K562 (cell line): ENCODE measurements at regions not wholly inside any gene's neighbourhood (a gene's known extent, or its start where the extent isn't known, plus 50 kb on each side); places are given as distances from the start of the nearest gene placed in this dataset.

Experiments used
- FOXJ3 ChIP-seq: sonication (generic); formaldehyde crosslinking; IDR thresholded peaks from 2 replicates; pipeline ENCODE4 v1.4.0; 2020; ENCODE audit warnings: mild to moderate bottlenecking, missing genetic modification reagents
- FUS ChIP-seq: fragments of 200-400 bp; formaldehyde crosslinking; optimal IDR thresholded peaks from 2 replicates; pipeline ENCODE3; 2017; ENCODE audit warnings: low read depth, low read length
- HMG20B ChIP-seq: fragments of 250-450 bp; sonication (Bioruptor Pico); IDR thresholded peaks from 2 replicates; pipeline ENCODE4 v1.5.0; 2021; ENCODE audit warnings: mild to moderate bottlenecking
- HNRNPLL ChIP-seq: fragments of 200-400 bp; formaldehyde crosslinking; IDR thresholded peaks from 2 replicates; pipeline ENCODE4 v1.6.1; 2017; ENCODE audit warnings: low read length, low read depth, mild to moderate bottlenecking; ENCODE audit not compliant: poor library complexity, severe bottlenecking
- MECOM ChIP-seq: fragments of 250-450 bp; sonication (Bioruptor Pico); IDR thresholded peaks from 2 replicates; pipeline ENCODE4 v1.8.0; 2022; ENCODE audit warnings: inconsistent platforms
- NONO ChIP-seq, 2 experiments: fragments of 200-400 bp in 1 of 2; fragments of 450-650 bp in 1 of 2; formaldehyde crosslinking in 1 of 2; IDR thresholded peaks; 2 replicates each; pipeline ENCODE4 v1.6.1; 2017; ENCODE audit warnings: low read depth in 2 of 2, mild to moderate bottlenecking in 2 of 2, moderate library complexity in 2 of 2, low read length in 1 of 2
- PHF20 ChIP-seq: fragments of 450-650 bp; IDR thresholded peaks from 2 replicates; pipeline ENCODE4 v1.6.1; 2018; ENCODE audit not compliant: partially characterized antibody
- RBFOX2 ChIP-seq: fragments of 200-400 bp; formaldehyde crosslinking; IDR thresholded peaks from 2 replicates; pipeline ENCODE4 v1.6.1; 2017; ENCODE audit warnings: low read depth, mild to moderate bottlenecking, low read length, moderate library complexity
- SLC30A9 ChIP-seq: fragments of 250-450 bp; sonication (Bioruptor Pico); IDR thresholded peaks from 2 replicates; pipeline ENCODE4 v1.8.0; 2022; ENCODE audit warnings: mild to moderate bottlenecking, moderate library complexity
- SP1 ChIP-seq: sonication (generic); formaldehyde crosslinking; IDR thresholded peaks from 2 replicates; pipeline ENCODE4 v1.8.1; 2022; ENCODE audit warnings: mild to moderate bottlenecking, missing genetic modification reagents
- TF ChIP-seq, protein P1 (sequence below): fragments of 250-450 bp; sonication (Bioruptor Pico); IDR thresholded peaks from 2 replicates; pipeline ENCODE4 v1.4.0; 2020; ENCODE audit warnings: mild to moderate bottlenecking, moderate library complexity, borderline replicate concordance
- TF ChIP-seq, protein P2 (sequence below): fragments of 450-650 bp; IDR thresholded peaks from 2 replicates; pipeline ENCODE4 v1.6.1; 2016; ENCODE audit warnings: mild to moderate bottlenecking
- TF ChIP-seq, protein P3 (sequence below): fragments of 450-650 bp; formaldehyde crosslinking; IDR thresholded peaks from 2 replicates; pipeline ENCODE4 v1.4.0; 2020; ENCODE audit warnings: mild to moderate bottlenecking, moderate library complexity
- TF ChIP-seq, protein P4 (sequence below): fragments of 450-650 bp; IDR thresholded peaks from 2 replicates; pipeline ENCODE4 v1.6.1; 2017; ENCODE audit warnings: mild to moderate bottlenecking, moderate library complexity

DNA sequence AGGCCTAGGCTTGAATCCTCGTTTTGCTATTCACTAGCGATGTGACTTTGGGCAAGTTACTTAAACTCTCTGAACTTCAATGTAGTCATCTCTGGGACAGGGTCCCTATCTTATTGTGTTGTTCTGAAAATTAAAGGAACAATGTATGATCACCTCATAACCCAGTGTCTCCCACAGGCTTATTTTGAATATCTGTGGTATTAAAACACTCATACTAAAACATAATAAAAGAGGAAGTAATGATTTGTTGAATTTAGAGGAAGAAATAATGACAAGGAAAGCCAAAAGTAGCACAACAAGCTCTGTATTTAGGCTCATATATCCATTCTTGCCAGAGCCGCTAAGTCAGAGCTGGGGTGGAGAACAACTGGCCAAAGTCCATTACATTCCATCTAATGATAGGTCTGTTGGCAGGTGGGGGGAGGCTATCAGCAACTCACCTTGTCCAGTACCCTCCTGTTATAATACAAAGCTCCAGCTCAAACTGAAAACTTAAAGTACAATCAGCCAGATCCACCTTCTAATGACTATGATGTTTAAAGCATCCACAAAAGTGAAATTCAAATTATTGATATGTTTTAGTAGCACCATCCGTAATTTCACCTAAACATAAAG, 64.5 kb upstream of the LSM6 start (continued):
- TF ChIP-seq, protein P1, sequence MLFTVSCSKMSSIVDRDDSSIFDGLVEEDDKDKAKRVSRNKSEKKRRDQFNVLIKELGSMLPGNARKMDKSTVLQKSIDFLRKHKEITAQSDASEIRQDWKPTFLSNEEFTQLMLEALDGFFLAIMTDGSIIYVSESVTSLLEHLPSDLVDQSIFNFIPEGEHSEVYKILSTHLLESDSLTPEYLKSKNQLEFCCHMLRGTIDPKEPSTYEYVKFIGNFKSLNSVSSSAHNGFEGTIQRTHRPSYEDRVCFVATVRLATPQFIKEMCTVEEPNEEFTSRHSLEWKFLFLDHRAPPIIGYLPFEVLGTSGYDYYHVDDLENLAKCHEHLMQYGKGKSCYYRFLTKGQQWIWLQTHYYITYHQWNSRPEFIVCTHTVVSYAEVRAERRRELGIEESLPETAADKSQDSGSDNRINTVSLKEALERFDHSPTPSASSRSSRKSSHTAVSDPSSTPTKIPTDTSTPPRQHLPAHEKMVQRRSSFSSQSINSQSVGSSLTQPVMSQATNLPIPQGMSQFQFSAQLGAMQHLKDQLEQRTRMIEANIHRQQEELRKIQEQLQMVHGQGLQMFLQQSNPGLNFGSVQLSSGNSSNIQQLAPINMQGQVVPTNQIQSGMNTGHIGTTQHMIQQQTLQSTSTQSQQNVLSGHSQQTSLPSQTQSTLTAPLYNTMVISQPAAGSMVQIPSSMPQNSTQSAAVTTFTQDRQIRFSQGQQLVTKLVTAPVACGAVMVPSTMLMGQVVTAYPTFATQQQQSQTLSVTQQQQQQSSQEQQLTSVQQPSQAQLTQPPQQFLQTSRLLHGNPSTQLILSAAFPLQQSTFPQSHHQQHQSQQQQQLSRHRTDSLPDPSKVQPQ (CRISPR knock-in tag) = no peak
- TF ChIP-seq NONO (IDR thresholded peaks at IDR 0.05; ENCODE audit: low read depth in 2 of 2, low read length in 1 of 2) = no peak
- TF ChIP-seq, protein P2, sequence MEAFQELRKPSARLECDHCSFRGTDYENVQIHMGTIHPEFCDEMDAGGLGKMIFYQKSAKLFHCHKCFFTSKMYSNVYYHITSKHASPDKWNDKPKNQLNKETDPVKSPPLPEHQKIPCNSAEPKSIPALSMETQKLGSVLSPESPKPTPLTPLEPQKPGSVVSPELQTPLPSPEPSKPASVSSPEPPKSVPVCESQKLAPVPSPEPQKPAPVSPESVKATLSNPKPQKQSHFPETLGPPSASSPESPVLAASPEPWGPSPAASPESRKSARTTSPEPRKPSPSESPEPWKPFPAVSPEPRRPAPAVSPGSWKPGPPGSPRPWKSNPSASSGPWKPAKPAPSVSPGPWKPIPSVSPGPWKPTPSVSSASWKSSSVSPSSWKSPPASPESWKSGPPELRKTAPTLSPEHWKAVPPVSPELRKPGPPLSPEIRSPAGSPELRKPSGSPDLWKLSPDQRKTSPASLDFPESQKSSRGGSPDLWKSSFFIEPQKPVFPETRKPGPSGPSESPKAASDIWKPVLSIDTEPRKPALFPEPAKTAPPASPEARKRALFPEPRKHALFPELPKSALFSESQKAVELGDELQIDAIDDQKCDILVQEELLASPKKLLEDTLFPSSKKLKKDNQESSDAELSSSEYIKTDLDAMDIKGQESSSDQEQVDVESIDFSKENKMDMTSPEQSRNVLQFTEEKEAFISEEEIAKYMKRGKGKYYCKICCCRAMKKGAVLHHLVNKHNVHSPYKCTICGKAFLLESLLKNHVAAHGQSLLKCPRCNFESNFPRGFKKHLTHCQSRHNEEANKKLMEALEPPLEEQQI = no peak
- TF ChIP-seq SLC30A9 (CRISPR knock-in tag) = no peak
- no peak for TF ChIP-seq FOXJ3
- TF ChIP-seq MECOM (CRISPR knock-in tag) = no peak
- no peak for TF ChIP-seq RBFOX2
- TF ChIP-seq, protein P3, sequence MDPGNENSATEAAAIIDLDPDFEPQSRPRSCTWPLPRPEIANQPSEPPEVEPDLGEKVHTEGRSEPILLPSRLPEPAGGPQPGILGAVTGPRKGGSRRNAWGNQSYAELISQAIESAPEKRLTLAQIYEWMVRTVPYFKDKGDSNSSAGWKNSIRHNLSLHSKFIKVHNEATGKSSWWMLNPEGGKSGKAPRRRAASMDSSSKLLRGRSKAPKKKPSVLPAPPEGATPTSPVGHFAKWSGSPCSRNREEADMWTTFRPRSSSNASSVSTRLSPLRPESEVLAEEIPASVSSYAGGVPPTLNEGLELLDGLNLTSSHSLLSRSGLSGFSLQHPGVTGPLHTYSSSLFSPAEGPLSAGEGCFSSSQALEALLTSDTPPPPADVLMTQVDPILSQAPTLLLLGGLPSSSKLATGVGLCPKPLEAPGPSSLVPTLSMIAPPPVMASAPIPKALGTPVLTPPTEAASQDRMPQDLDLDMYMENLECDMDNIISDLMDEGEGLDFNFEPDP (CRISPR knock-in tag) = no peak
- no peak for TF ChIP-seq FUS
- TF ChIP-seq HMG20B (CRISPR knock-in tag) = no peak
- no peak for TF ChIP-seq PHF20
- no peak for TF ChIP-seq HNRNPLL
- TF ChIP-seq SP1 (CRISPR knock-in tag) = no peak
- TF ChIP-seq, protein P4, sequence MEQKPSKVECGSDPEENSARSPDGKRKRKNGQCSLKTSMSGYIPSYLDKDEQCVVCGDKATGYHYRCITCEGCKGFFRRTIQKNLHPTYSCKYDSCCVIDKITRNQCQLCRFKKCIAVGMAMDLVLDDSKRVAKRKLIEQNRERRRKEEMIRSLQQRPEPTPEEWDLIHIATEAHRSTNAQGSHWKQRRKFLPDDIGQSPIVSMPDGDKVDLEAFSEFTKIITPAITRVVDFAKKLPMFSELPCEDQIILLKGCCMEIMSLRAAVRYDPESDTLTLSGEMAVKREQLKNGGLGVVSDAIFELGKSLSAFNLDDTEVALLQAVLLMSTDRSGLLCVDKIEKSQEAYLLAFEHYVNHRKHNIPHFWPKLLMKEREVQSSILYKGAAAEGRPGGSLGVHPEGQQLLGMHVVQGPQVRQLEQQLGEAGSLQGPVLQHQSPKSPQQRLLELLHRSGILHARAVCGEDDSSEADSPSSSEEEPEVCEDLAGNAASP = no peak
